ENCODE measurements at regions not wholly inside any gene's neighbourhood (a gene's known extent, or its start where the extent isn't known, plus 50 kb on each side); places are given as distances from the start of the nearest gene placed in this dataset.

- Histone ChIP-seq H3K27ac (no peak overlapping the region), H3K4me1 (replicated peaks; ENCODE audit: insufficient read depth) (no peaks in the 10 kb centered on the region), H3K4me3 (no peak overlapping the region), H3K79me2 (ENCODE audit: low read depth) (no peaks in the 10 kb centered on the region), H3K27me3 (ENCODE audit: insufficient read depth, low read depth) (no peaks in the 10 kb centered on the region), H3K36me3 (ENCODE audit: low read depth) (no peaks in the 10 kb centered on the region), H3K9me2 (ENCODE audit: insufficient read depth) (no peaks in the 10 kb centered on the region), H3K9me3 (ENCODE audit: insufficient read depth, low read depth) (no peaks in the 10 kb centered on the region), H2AFZ (no peak overlapping the region), H3K4me2 (no peak overlapping the region), H4K20me1 (ENCODE audit: insufficient read depth) (no peaks in the 10 kb centered on the region), H3F3A (ENCODE audit: insufficient read depth, low read depth) (no peaks in the 10 kb centered on the region)
- POLR2A ChIA-PET (ENCODE audit: unreplicated experiment), result no interaction called here
- no peak for DNase-seq
- intact Hi-C loops (cut with micrococcal nuclease; ENCODE audit: unreplicated experiment), result no loop called here
- TF ChIP-seq EZH2 (IDR thresholded peaks at IDR 0.05; ENCODE audit: low read depth), result no peak
- no peak for TF ChIP-seq CTCF (conservative IDR thresholded peaks at IDR 0.05)
- CTCF ChIA-PET, result no interaction called here
- no TSS peak for BruUV-seq (replicated peaks)
Measured at GRCh38 chr5:67910546-67910945, 305.0 kb upstream of the PIK3R1 start.

GRCh38 chr5:67908126-67908765 lies 307.3 kb upstream of the PIK3R1 start:
- no peaks in the 10 kb centered on the region for H3F3A ChIP-seq (ENCODE audit: insufficient read depth, low read depth)
- H2AFZ ChIP-seq, result no peak overlapping the region
- DNase-seq, result no peak
- H3K4me2 ChIP-seq, result no peak overlapping the region
- H3K4me3 ChIP-seq, result no peak overlapping the region
- no peaks in the 10 kb centered on the region for H4K20me1 ChIP-seq (ENCODE audit: insufficient read depth)
- intact Hi-C loops (cut with micrococcal nuclease; ENCODE audit: unreplicated experiment), result no loop called here
- H3K9me3 ChIP-seq (ENCODE audit: insufficient read depth, low read depth), result no peaks in the 10 kb centered on the region
- POLR2A ChIA-PET (ENCODE audit: unreplicated experiment), result no interaction called here
- H3K36me3 ChIP-seq (ENCODE audit: low read depth), result no peaks in the 10 kb centered on the region
- H3K79me2 ChIP-seq (ENCODE audit: low read depth), result no peaks in the 10 kb centered on the region
- no peak overlapping the region for H3K27ac ChIP-seq
- CTCF ChIA-PET, result no interaction called here
- no peaks in the 10 kb centered on the region for H3K27me3 ChIP-seq (ENCODE audit: insufficient read depth, low read depth)
- no peak for TF ChIP-seq EZH2 (IDR thresholded peaks at IDR 0.05; ENCODE audit: low read depth)
- BruUV-seq (replicated peaks), result no TSS peak
- no peaks in the 10 kb centered on the region for H3K9me2 ChIP-seq (ENCODE audit: insufficient read depth)
- no peaks in the 10 kb centered on the region for H3K4me1 ChIP-seq (replicated peaks; ENCODE audit: insufficient read depth)

GRCh38 chr5:67904366-67904765 lies 311.2 kb upstream of the PIK3R1 start:
- intact Hi-C loops (cut with micrococcal nuclease; ENCODE audit: unreplicated experiment), result no loop called here

More at GRCh38 chr5:67904366-67904765, 311.2 kb upstream of the PIK3R1 start:
- Histone ChIP-seq H3F3A (ENCODE audit: insufficient read depth, low read depth) (no peaks in the 10 kb centered on the region), H3K27ac (no peak overlapping the region), H3K4me1 (replicated peaks; ENCODE audit: insufficient read depth) (no peaks in the 10 kb centered on the region), H4K20me1 (ENCODE audit: insufficient read depth) (no peaks in the 10 kb centered on the region), H2AFZ (no peak overlapping the region), H3K4me3 (no peak overlapping the region), H3K4me2 (no peak overlapping the region), H3K9me2 (ENCODE audit: insufficient read depth) (no peaks in the 10 kb centered on the region), H3K36me3 (ENCODE audit: low read depth) (no peaks in the 10 kb centered on the region), H3K27me3 (ENCODE audit: insufficient read depth, low read depth) (no peaks in the 10 kb centered on the region), H3K9me3 (ENCODE audit: insufficient read depth, low read depth) (no peaks in the 10 kb centered on the region), H3K79me2 (ENCODE audit: low read depth) (no peaks in the 10 kb centered on the region)
- no TSS peak for BruUV-seq (replicated peaks)
- TF ChIP-seq CTCF (conservative IDR thresholded peaks at IDR 0.05), result no peak
- TF ChIP-seq EZH2 (IDR thresholded peaks at IDR 0.05; ENCODE audit: low read depth), result no peak
- ChIA-PET POLR2A (ENCODE audit: unreplicated experiment) (no interaction called here), CTCF (no interaction called here)
- DNase-seq, result no peak
